GM10266 (cell line): ENCODE measurements at regions not wholly inside any gene's neighbourhood (a gene's known extent, or its start where the extent isn't known, plus 50 kb on each side); places are given as distances from the start of the nearest gene placed in this dataset.
"Not testable (repeated sequence)": the region's sequence is repeated elsewhere in the genome, so short reads cannot be mapped to it uniquely, and the experiment has no call there.

ENCODE experiments used
- DNase-seq: peaks from one replicate; pipeline ENCODE4 v3.0.0; 2012; ENCODE audit errors: extremely low spot score
- CTCF ChIP-seq: IDR thresholded peaks from 2 replicates; pipeline ENCODE4 v1.5.1; 2012; ENCODE audit warnings: mild to moderate bottlenecking, low read depth; ENCODE audit not compliant: control insufficient read depth, insufficient read depth; ENCODE audit errors: missing control alignments

DNA sequence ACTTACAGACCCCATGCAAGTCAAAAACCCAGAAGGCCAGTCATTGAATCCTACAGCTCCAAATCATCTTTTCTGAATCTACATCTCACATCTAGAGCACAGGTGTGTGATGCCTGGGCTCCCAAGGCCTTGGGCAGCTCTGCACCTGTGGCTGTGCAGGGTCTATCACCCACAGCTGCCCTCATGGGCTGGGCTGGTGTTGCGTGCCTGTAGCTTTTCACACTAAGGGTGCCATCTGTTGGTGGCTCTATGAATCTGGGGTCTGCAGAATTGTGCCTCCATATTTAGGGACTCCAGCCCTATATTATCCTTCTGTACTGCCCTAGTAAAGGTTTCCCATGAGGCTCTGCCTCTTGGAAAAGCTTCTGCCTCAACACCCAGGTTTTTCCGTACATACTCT lies 407.6 kb downstream of the TUBA3C start:
- DNase-seq, result not testable (repeated sequence)

GRCh38 chr13:18741696-18742095 lies 439.9 kb downstream of the TUBA3C start:
- not testable (repeated sequence) for DNase-seq

GRCh38 chr13:18739310-18739709 lies 442.3 kb downstream of the TUBA3C start:
- DNase-seq, result no peak
- TF ChIP-seq CTCF, result no peak

GRCh38 chr13:18738086-18738485 lies 443.5 kb downstream of the TUBA3C start:
- DNase-seq, result not testable (repeated sequence)

GRCh38 chr13:18727138-18727537 lies 454.5 kb downstream of the TUBA3C start:
- not testable (repeated sequence) for DNase-seq

GRCh38 chr13:18726524-18726923 lies 455.1 kb downstream of the TUBA3C start:
- not testable (repeated sequence) for DNase-seq

- DNase-seq, result not testable (repeated sequence)
Observed at GRCh38 chr13:18725242-18725822, 456.3 kb downstream of the TUBA3C start.

GRCh38 chr13:18714889-18715288 lies 466.7 kb downstream of the TUBA3C start:
- no peak for DNase-seq
- TF ChIP-seq CTCF, result no peak

GRCh38 chr13:18710673-18711072 lies 471.0 kb downstream of the TUBA3C start:
- not testable (repeated sequence) for DNase-seq

GRCh38 chr13:18706538-18706937 lies 475.1 kb downstream of the TUBA3C start:
- DNase-seq, result not testable (repeated sequence)

GRCh38 chr13:18702464-18703247 lies 479.0 kb downstream of the TUBA3C start:
- DNase-seq, result not testable (repeated sequence)

DNA sequence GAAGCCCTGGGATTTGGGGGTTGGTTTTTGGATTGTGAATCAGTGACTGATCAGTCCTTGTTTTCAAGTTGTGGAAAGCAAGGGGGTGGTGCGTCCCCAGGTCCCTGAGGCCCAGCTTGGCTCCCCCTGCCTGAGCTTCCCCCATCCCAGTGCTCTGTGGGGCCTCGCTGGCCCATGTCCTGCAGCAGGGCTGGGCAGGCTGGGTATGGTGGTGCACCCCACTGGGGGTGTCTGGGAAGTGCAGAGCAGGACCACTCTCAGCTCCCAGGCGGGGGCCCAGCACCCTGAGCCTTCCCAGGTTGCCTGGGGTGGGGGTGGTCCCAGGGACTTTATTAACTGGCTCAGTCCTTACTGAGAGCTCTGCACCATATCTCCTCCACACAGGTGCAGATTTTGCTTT lies 483.3 kb downstream of the TUBA3C start:
- DNase-seq, result not testable (repeated sequence)

DNA sequence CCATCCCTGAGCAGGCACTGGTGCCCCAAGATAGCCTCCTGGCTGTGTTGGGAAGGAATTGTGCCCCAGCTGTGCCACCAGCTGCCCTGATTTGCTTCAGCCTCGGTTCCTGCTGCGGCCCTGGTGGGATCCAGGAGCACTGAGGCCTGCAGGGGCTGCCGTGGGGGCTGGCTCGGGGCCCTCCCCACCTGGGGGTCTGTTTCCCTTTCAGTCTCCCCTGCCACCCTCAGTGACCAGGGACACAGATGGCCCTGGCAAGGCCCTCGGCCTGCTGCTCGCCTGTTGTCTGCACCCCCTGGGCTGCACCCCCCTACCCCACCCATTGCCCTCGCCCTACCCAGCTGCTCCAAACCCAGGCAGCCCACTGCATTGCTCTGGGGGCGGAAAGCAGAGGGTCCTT lies 483.8 kb downstream of the TUBA3C start:
- not testable (repeated sequence) for DNase-seq

GRCh38 chr13:18697221-18697620 lies 484.4 kb downstream of the TUBA3C start:
- DNase-seq, result not testable (repeated sequence)

- DNase-seq, result not testable (repeated sequence)
Observed at GRCh38 chr13:18677403-18677802, 504.2 kb downstream of the TUBA3C start.

DNA sequence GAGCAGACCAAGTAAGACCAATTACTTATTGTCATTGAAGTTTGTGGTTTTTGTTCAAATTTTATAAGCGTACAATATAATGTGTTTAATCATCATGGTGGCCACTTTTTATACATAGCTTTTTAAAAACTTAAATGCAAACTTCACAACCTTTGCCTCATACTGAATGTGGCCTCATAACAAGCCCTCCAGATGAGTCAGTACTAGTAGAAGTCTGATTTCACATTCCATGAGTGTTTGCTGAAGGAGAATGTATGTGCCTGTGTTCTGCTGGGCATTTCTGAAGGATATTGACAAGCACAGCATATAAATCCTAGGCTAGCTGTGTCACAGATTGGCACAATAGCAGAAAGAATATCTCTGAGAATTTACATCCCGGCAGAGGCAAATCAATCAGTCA lies 506.4 kb downstream of the TUBA3C start:
- DNase-seq, result not testable (repeated sequence)

DNA sequence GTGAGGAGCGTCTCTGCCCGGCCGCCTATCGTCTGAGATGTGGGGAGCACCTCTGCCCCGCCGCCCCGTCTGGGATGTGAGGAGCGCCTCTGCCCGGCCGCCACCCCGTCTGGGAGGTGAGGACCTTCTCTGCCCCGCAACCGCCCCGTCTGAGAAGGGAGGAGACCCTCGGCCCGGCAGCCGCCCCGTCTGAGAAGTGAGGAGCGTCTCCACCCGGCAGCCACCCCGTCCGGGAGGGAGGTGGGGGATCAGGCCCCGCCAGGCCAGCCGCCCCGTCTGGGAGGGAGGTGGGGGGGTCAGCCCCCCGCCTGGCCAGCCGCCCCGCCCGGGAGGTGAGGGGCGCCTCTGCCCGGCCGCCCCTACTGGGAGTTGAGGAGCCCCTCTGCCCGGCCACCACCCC lies 507.8 kb downstream of the TUBA3C start:
- DNase-seq, result not testable (repeated sequence)

DNA sequence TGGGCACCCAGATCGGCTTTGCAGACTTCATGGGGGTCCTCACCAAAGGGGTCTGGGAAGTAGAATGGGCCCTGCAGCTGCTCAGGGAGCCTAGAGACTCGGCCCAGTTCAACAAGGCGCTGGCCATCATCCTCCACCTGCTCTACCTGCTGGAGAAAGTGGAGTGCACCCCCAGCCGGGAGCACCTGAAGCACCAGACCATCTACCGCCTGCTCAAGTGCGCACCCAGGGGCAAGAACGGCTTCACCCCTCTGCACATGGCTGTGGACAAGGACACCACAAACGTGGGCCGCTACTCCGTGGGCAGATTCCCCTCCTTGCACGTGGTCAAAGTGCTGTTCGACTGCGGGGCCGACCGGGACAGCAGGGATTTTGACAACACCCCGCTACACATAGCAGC lies 515.0 kb downstream of the TUBA3C start:
- not testable (repeated sequence) for DNase-seq

GRCh38 chr13:18665716-18666115 lies 515.9 kb downstream of the TUBA3C start:
- DNase-seq, result not testable (repeated sequence)
